Calu3 (cell line): ENCODE measurements at regions not wholly inside any gene's neighbourhood (a gene's known extent, or its start where the extent isn't known, plus 50 kb on each side); places are given as distances from the start of the nearest gene placed in this dataset.
"Not testable (repeated sequence)": the region's sequence is repeated elsewhere in the genome, so short reads cannot be mapped to it uniquely, and the experiment has no call there.

Experiments
- BruUV-seq: library from RNA; stranded (reverse); fragments of 400-500 nt; replicated peaks from 2 replicates; lab custom pipeline; 2021; lab: Mats Ljungman, UMichigan
- CTCF ChIA-PET: fragments of 300-600 bp; sonication (Branson Sonifier 250); formaldehyde crosslinking; loops from one replicate; lab custom pipeline; 2022; ENCODE audit warnings: antibody characterized with exemption; lab: Charles Lee
- DNase-seq: peaks from one replicate; pipeline ENCODE4 v3.0.0; 2022
- H3K27ac Mint-ChIP-seq: one replicate; pipeline ENCODE4 v1.8.0; 2022; ENCODE audit warnings: mixed read lengths; ENCODE audit not compliant: unreplicated experiment
- H3K27me3 Mint-ChIP-seq: one replicate; pipeline ENCODE4 v1.8.0; 2022; ENCODE audit warnings: mixed read lengths; ENCODE audit not compliant: unreplicated experiment
- H3K36me3 Mint-ChIP-seq: one replicate; pipeline ENCODE4 v1.8.0; 2022; ENCODE audit warnings: mild to moderate bottlenecking, moderate library complexity, mixed read lengths; ENCODE audit not compliant: insufficient read depth, unreplicated experiment
- H3K4me1 Mint-ChIP-seq: one replicate; pipeline ENCODE4 v1.8.0; 2022; ENCODE audit warnings: mild to moderate bottlenecking, low read depth, mixed read lengths; ENCODE audit not compliant: unreplicated experiment
- H3K4me3 Mint-ChIP-seq: one replicate; pipeline ENCODE4 v1.8.0; 2022; ENCODE audit warnings: mild to moderate bottlenecking, low read depth, moderate library complexity, mixed read lengths; ENCODE audit not compliant: unreplicated experiment
- H3K9me3 Mint-ChIP-seq: one replicate; pipeline ENCODE4 v1.8.0; 2022; ENCODE audit warnings: low read depth, mixed read lengths; ENCODE audit not compliant: unreplicated experiment
- intact Hi-C: fragments of 100-400 bp; cut with micrococcal nuclease; formaldehyde crosslinking; loops from one replicate; pipeline ENCODE4 v1.10.0; 2022; ENCODE audit not compliant: unreplicated experiment
- TF ChIP-seq, protein P1 (sequence below): fragments of 200-600 bp; IDR thresholded peaks from one replicate; pipeline ENCODE4 v1.8.0; 2022; ENCODE audit warnings: antibody characterized with exemption; ENCODE audit not compliant: unreplicated experiment

DNA sequence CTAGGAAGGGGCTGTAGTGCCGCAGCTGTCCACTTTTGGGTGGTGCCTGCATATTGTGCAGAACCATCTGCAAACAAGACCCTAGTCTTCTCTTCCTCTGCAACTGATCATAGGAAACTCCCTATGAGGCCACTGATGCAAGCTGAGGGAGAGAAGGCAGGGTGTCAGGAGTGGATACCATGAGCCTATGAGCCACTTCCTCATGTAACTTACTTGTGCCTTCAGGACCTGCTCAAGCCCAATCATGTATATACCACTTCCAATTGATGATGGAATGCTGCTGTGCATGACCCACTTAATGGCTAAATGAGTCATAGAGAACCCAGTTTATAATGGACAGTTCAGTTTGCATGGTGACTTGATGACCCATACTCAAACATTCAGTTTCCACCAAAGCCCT lies 107.9 kb downstream of the ALG10B start:
- CTCF ChIA-PET, result no interaction called here
- H3K4me3 Mint-ChIP-seq, result no peak overlapping the region
- no peaks in the 10 kb centered on the region for H3K27me3 Mint-ChIP-seq
- H3K4me1 Mint-ChIP-seq, result no peaks in the 10 kb centered on the region
- H3K36me3 Mint-ChIP-seq, result no peaks in the 10 kb centered on the region
- DNase-seq, result no peak
- H3K9me3 Mint-ChIP-seq, result no peaks in the 10 kb centered on the region
- H3K27ac Mint-ChIP-seq, result no peak overlapping the region
- no TSS peak for BruUV-seq
- intact Hi-C loops, result no loop called here
- TF ChIP-seq, protein P1, sequence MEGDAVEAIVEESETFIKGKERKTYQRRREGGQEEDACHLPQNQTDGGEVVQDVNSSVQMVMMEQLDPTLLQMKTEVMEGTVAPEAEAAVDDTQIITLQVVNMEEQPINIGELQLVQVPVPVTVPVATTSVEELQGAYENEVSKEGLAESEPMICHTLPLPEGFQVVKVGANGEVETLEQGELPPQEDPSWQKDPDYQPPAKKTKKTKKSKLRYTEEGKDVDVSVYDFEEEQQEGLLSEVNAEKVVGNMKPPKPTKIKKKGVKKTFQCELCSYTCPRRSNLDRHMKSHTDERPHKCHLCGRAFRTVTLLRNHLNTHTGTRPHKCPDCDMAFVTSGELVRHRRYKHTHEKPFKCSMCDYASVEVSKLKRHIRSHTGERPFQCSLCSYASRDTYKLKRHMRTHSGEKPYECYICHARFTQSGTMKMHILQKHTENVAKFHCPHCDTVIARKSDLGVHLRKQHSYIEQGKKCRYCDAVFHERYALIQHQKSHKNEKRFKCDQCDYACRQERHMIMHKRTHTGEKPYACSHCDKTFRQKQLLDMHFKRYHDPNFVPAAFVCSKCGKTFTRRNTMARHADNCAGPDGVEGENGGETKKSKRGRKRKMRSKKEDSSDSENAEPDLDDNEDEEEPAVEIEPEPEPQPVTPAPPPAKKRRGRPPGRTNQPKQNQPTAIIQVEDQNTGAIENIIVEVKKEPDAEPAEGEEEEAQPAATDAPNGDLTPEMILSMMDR, result no peak

DNA sequence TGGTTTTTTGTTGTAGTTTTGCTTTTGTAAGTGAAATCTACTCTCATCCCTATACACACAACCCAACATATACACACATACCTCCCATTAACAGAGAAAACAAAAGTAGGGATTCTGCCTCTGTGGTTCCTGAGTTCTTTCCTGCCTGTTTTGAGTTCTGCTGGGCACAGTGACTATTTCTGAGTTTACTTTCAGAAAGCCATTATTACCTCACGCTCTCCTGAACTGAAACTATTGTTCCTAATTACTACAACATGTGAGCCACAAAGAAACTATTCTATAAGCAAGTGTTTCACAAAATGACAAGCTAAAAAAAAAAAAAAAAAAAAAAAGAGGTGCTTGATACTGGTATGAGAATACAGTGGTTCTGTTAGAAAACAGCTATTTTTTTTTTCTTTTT lies 110.9 kb downstream of the ALG10B start:
- CTCF ChIA-PET, result no interaction called here
- TF ChIP-seq, protein P1, result no peak

GRCh38 chr12:38431921-38432320 lies 115.3 kb downstream of the ALG10B start:
- H3K9me3 Mint-ChIP-seq, result no peaks in the 10 kb centered on the region
- H3K36me3 Mint-ChIP-seq, result no peaks in the 10 kb centered on the region
- H3K4me1 Mint-ChIP-seq, result no peaks in the 10 kb centered on the region
- H3K27ac Mint-ChIP-seq, result no peak overlapping the region
- no TSS peak for BruUV-seq
- no peak overlapping the region for H3K4me3 Mint-ChIP-seq
- CTCF ChIA-PET, result no interaction called here
- no peak for DNase-seq
- TF ChIP-seq, protein P1, result no peak
- intact Hi-C loops, result no loop called here
- H3K27me3 Mint-ChIP-seq, result no peaks in the 10 kb centered on the region

More for the DNA sequence above, 110.9 kb downstream of the ALG10B start:
- intact Hi-C loops, result no loop called here
- H3K36me3 Mint-ChIP-seq, result no peaks in the 10 kb centered on the region
- H3K27me3 Mint-ChIP-seq, result no peaks in the 10 kb centered on the region
- BruUV-seq, result no TSS peak
- no peak overlapping the region for H3K27ac Mint-ChIP-seq
- H3K9me3 Mint-ChIP-seq, result no peaks in the 10 kb centered on the region
- DNase-seq, result no peak
- H3K4me1 Mint-ChIP-seq, result no peaks in the 10 kb centered on the region
- no peak overlapping the region for H3K4me3 Mint-ChIP-seq

DNA sequence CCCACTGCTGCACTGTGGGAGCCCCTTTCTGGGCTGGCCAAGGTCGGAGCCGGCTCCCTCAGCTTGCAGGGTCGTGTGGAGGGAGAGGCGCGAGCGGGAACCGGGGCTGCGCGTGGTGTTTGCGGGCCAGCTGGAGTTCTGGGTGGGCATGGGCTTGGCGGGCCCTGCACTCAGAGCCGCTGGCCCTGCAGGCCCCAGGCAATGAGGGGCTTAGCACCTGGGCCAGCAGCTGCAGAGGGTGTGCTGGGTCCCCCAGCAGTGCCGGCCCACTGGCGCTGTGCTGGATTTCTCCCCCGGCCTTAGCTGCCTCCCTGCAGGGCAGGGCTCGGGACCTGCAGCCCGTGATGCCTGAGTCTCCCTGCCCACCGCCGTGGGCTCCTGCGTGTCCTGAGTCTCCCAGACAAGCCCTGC lies 125.3 kb downstream of the ALG10B start:
- CTCF ChIA-PET, H3K9me3 Mint-ChIP-seq, intact Hi-C loops, H3K4me1 Mint-ChIP-seq, DNase-seq, H3K36me3 Mint-ChIP-seq, H3K4me3 Mint-ChIP-seq, H3K27me3 Mint-ChIP-seq, H3K27ac Mint-ChIP-seq, BruUV-seq: not testable (repeated sequence)

- no TSS peak for BruUV-seq
- CTCF ChIA-PET, result no interaction called here
- no peaks in the 10 kb centered on the region for H3K27me3 Mint-ChIP-seq
Measured at GRCh38 chr12:38445040-38445439, 128.5 kb downstream of the ALG10B start.

More at GRCh38 chr12:38445040-38445439, 128.5 kb downstream of the ALG10B start:
- TF ChIP-seq, protein P1, result no peak
- intact Hi-C loops, result no loop called here
- no peaks in the 10 kb centered on the region for H3K36me3 Mint-ChIP-seq
- H3K4me3 Mint-ChIP-seq, result no peak overlapping the region
- no peak overlapping the region for H3K27ac Mint-ChIP-seq
- DNase-seq, result no peak
- no peaks in the 10 kb centered on the region for H3K9me3 Mint-ChIP-seq
- H3K4me1 Mint-ChIP-seq, result peaks cover 9% of the 10 kb centered on the region
